AG04450 (cell line): ENCODE measurements at regions not wholly inside any gene's neighbourhood (a gene's known extent, or its start where the extent isn't known, plus 50 kb on each side); places are given as distances from the start of the nearest gene placed in this dataset.

Source experiments
- CTCF ChIA-PET: fragments of 300-600, 350-600 bp; formaldehyde crosslinking; extraction: SDS; loops from one replicate; lab custom pipeline; 2022; ENCODE audit warnings: antibody characterized with exemption, inconsistent platforms; lab: Charles Lee
- POLR2A ChIA-PET: fragments of 350-600 bp; formaldehyde crosslinking; extraction: SDS; loops from one replicate; lab custom pipeline; 2021; ENCODE audit warnings: antibody characterized with exemption, inconsistent platforms; lab: Yijun Ruan, JAX
- DNase-seq: peaks from one replicate; pipeline ENCODE4 v3.0.0-alpha.2; 2011; ENCODE audit warnings: low read depth, low spot score
- H3K27ac ChIP-seq: one replicate; pipeline ENCODE4 v1.5.1; 2012; ENCODE audit warnings: low read depth, low read length, control low read depth
- H3K27me3 ChIP-seq: one replicate; pipeline ENCODE4 v1.6.0; 2012; ENCODE audit warnings: low read length; ENCODE audit not compliant: control insufficient read depth, insufficient read depth
- H3K4me3 ChIP-seq: 2 replicates; pipeline ENCODE4 v1.5.1; 2011; ENCODE audit warnings: mild to moderate bottlenecking, low read depth, low read length, control low read depth
- H3K9me3 ChIP-seq: 2 replicates; pipeline ENCODE4 v1.5.1; 2012; ENCODE audit warnings: low read length; ENCODE audit not compliant: control insufficient read depth, insufficient read depth
- CTCF ChIP-seq: IDR thresholded peaks from 2 replicates; pipeline ENCODE4 v1.5.1; 2011; ENCODE audit warnings: low read depth, low read length, control low read depth, inconsistent platforms

GRCh38 chr22:47957649-47958048, 1195.2 kb downstream of the TBC1D22A start:
- Histone ChIP-seq H3K4me3 (no peak overlapping the region), H3K9me3 (peaks cover 20% of the 10 kb centered on the region), H3K27ac (no peak overlapping the region), H3K27me3 (no peaks in the 10 kb centered on the region)
- no peak for DNase-seq
- CTCF ChIA-PET = no interaction called here
- no peak for TF ChIP-seq CTCF
- POLR2A ChIA-PET = no interaction called here

GRCh38 chr22:47954107-47954506, 1191.7 kb downstream of the TBC1D22A start:
- ChIA-PET POLR2A (no interaction called here), CTCF (no interaction called here)
- DNase-seq = no peak
- Histone ChIP-seq H3K9me3 (peaks cover 23% of the 10 kb centered on the region), H3K27me3 (no peaks in the 10 kb centered on the region), H3K4me3 (no peak overlapping the region), H3K27ac (no peak overlapping the region)
- TF ChIP-seq CTCF = no peak

GRCh38 chr22:47944941-47945340, 1182.5 kb downstream of the TBC1D22A start:
- ChIA-PET CTCF (no interaction called here), POLR2A (no interaction called here)
- TF ChIP-seq CTCF = no peak
- no peak for DNase-seq
- peaks cover 58% of the 10 kb centered on the region for H3K9me3 ChIP-seq
- H3K27me3 ChIP-seq = no peaks in the 10 kb centered on the region
- no peak overlapping the region for H3K27ac ChIP-seq
- no peak overlapping the region for H3K4me3 ChIP-seq

- no peak overlapping the region for H3K4me3 ChIP-seq
- ChIA-PET CTCF (no interaction called here), POLR2A (no interaction called here)
- no peak for TF ChIP-seq CTCF
- no peaks in the 10 kb centered on the region for H3K27me3 ChIP-seq
- DNase-seq = no peak
- peaks cover 55% of the 10 kb centered on the region for H3K9me3 ChIP-seq
- no peak overlapping the region for H3K27ac ChIP-seq
Measured at GRCh38 chr22:47943729-47944700, 1181.6 kb downstream of the TBC1D22A start.

- no peak for DNase-seq
Measured at GRCh38 chr22:47940211-47940610, 1177.8 kb downstream of the TBC1D22A start.

More at GRCh38 chr22:47940211-47940610, 1177.8 kb downstream of the TBC1D22A start:
- ChIA-PET CTCF (no interaction called here), POLR2A (no interaction called here)
- Histone ChIP-seq H3K4me3 (no peak overlapping the region), H3K27ac (no peak overlapping the region), H3K27me3 (no peaks in the 10 kb centered on the region), H3K9me3 (peaks cover 48% of the 10 kb centered on the region)
- no peak for TF ChIP-seq CTCF
